Endodermal cell (in vitro differentiated cells): ENCODE measurements at regions not wholly inside any gene's neighbourhood (a gene's known extent, or its start where the extent isn't known, plus 50 kb on each side); places are given as distances from the start of the nearest gene placed in this dataset.

Experiments
- DNase-seq: peaks from one replicate; pipeline ENCODE4 v3.0.0-alpha.2; 2017
- H3K27ac ChIP-seq: 2 replicates; pipeline ENCODE4 v1.5.1; 2013; ENCODE audit warnings: mild to moderate bottlenecking, low read depth, low read length, moderate library complexity
- H3K27me3 ChIP-seq: 2 replicates; pipeline ENCODE4 v1.6.1; 2013; ENCODE audit warnings: mild to moderate bottlenecking, low read length, moderate library complexity; ENCODE audit not compliant: insufficient read depth, control insufficient read depth, poor library complexity, severe bottlenecking
- H3K36me3 ChIP-seq: 2 replicates; pipeline ENCODE4 v1.7.0; 2013; ENCODE audit warnings: mild to moderate bottlenecking, low read length, moderate library complexity; ENCODE audit not compliant: control insufficient read depth, insufficient read depth
- H3K4me1 ChIP-seq: one replicate; pipeline ENCODE4 v1.7.0; 2013; ENCODE audit warnings: low read length; ENCODE audit not compliant: control insufficient read depth, insufficient read depth
- H3K4me3 ChIP-seq: 2 replicates; pipeline ENCODE4 v1.5.1; 2013; ENCODE audit warnings: mild to moderate bottlenecking, low read length, moderate library complexity
- H3K9ac ChIP-seq: 2 replicates; pipeline ENCODE4 v1.6.1; 2013; ENCODE audit warnings: mild to moderate bottlenecking, low read length, moderate library complexity; ENCODE audit not compliant: poor library complexity, severe bottlenecking; ENCODE audit errors: extremely low read depth
- H3K9me3 ChIP-seq: 2 replicates; pipeline ENCODE4 v1.6.1; 2013; ENCODE audit warnings: mild to moderate bottlenecking, low read length, moderate library complexity; ENCODE audit not compliant: control insufficient read depth
- H3K27ac Mint-ChIP-seq: 2 replicates; pipeline ENCODE4 v1.8.0; 2020; ENCODE audit warnings: mixed read lengths
- H3K27me3 Mint-ChIP-seq: 2 replicates; pipeline ENCODE4 v1.8.0; 2021; ENCODE audit warnings: mild to moderate bottlenecking, mixed read lengths; ENCODE audit not compliant: insufficient read depth
- H3K36me3 Mint-ChIP-seq: 2 replicates; pipeline ENCODE4 v1.8.0; 2020; ENCODE audit warnings: low read depth, mixed read lengths
- H3K4me1 Mint-ChIP-seq: 2 replicates; pipeline ENCODE4 v1.8.0; 2020; ENCODE audit warnings: mixed read lengths
- H3K4me3 Mint-ChIP-seq: 2 replicates; pipeline ENCODE4 v1.8.0; 2020; ENCODE audit warnings: mild to moderate bottlenecking, moderate library complexity, mixed read lengths
- H3K9me3 Mint-ChIP-seq: 2 replicates; pipeline ENCODE4 v1.8.0; 2020; ENCODE audit warnings: mild to moderate bottlenecking, mixed read lengths
- CTCF ChIP-seq: fragments of 200-600 bp; sonication (generic); conservative IDR thresholded peaks from 2 replicates; pipeline ENCODE4 v1.5.0; 2021; ENCODE audit warnings: antibody characterized with exemption, mild to moderate bottlenecking
- WGBS, 2 experiments: methylation state at CpG; one replicate each; pipeline versions ENCODE4 v1.1.5 to v1.1.7; 2013; ENCODE audit warnings: missing lambda C conversion rate in 2 of 2, mixed read lengths in 1 of 2; ENCODE audit not compliant: insufficient coverage in 1 of 2, insufficient read length in 1 of 2; 5-methylcytosine and 5-hydroxymethylcytosine counted together

DNA sequence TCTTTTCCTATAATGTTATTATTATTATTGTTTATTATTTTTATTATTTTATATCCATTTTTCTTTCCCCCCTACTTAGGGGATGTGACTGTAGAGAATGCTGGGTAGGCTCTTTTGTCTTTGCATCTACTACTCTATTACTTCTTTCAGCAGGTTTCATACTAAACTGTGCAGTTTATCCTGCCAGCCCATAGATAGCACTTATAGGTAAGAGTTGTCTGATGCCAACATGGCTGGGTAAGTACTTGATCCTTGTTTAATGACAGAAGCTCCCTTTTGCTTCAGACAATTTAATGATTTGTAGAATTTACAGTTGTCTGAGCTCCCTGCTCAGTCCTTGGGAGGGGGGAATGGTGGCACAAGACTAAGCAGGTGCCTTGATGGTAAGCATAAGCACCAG, 262.9 kb upstream of the CDH2 start:
- no peak overlapping the region for H3K9ac ChIP-seq
- no peaks in the 10 kb centered on the region for H3K27me3 ChIP-seq
- H3K4me3 Mint-ChIP-seq, result no peak overlapping the region
- peaks cover 4% of the 10 kb centered on the region for H3K9me3 ChIP-seq
- peaks cover 3% of the 10 kb centered on the region for H3K36me3 Mint-ChIP-seq
- DNase-seq, result no peak
- no peak overlapping the region for H3K4me3 ChIP-seq
- no peaks in the 10 kb centered on the region for H3K4me1 ChIP-seq
- no peaks in the 10 kb centered on the region for H3K27me3 Mint-ChIP-seq
- no peak overlapping the region for H3K27ac ChIP-seq
- no peak overlapping the region for H3K27ac Mint-ChIP-seq
- no peak for TF ChIP-seq CTCF
- H3K9me3 Mint-ChIP-seq, result peaks cover 12% of the 10 kb centered on the region
- peaks cover 3% of the 10 kb centered on the region for H3K4me1 Mint-ChIP-seq
- H3K36me3 ChIP-seq, result no peaks in the 10 kb centered on the region

- Mint-ChIP-seq H3K9me3 (peaks cover 12% of the 10 kb centered on the region), H3K4me3 (no peak overlapping the region), H3K36me3 (peaks cover 3% of the 10 kb centered on the region), H3K27ac (no peak overlapping the region), H3K27me3 (no peaks in the 10 kb centered on the region), H3K4me1 (peaks cover 3% of the 10 kb centered on the region)
- WGBS, 2 experiments, result 100% methylated on average over 1 of the region's 2 CpGs; no CpG with 5 or more reads in 1 of the 2 experiments
- no peak overlapping the region for H3K4me3 ChIP-seq
- H3K27me3 ChIP-seq, result no peaks in the 10 kb centered on the region
- H3K27ac ChIP-seq, result no peak overlapping the region
- no peak for TF ChIP-seq CTCF
- no peaks in the 10 kb centered on the region for H3K4me1 ChIP-seq
- H3K9me3 ChIP-seq, result peaks cover 4% of the 10 kb centered on the region
- no peaks in the 10 kb centered on the region for H3K36me3 ChIP-seq
- H3K9ac ChIP-seq, result no peak overlapping the region
- no peak for DNase-seq
These were observed 261.5 kb upstream of the CDH2 start for GRCh38 chr18:28438381-28438780.

DNA sequence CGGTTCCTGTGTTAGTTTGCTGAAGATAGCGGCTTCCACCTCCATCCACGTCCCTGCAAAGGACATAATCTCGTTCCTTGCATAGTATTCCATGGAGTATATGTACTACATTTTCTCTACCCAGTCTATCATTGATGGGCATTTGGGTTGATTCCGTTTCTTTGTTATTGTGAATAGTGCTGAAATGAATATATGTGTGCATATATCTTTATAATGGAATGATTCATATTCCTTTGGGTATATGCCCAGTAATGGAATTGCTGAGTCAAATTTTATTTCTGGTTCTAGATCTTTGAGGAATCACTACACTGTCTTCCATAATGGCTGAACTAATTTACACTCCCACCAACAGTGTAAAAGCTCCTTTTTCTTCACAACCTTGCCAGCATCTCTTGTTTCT, 255.4 kb upstream of the CDH2 start:
- H3K4me1 ChIP-seq, result no peaks in the 10 kb centered on the region
- H3K27me3 ChIP-seq, result no peaks in the 10 kb centered on the region
- no peak overlapping the region for H3K9ac ChIP-seq
- H3K9me3 ChIP-seq, result peaks cover 4% of the 10 kb centered on the region
- no peak for DNase-seq
- no peaks in the 10 kb centered on the region for H3K27me3 Mint-ChIP-seq
- peaks cover 2% of the 10 kb centered on the region for H3K4me1 Mint-ChIP-seq
- 93% methylated on average over 3 to 5 of the region's 5 CpGs for WGBS, 2 experiments
- H3K27ac ChIP-seq, result no peak overlapping the region
- peaks cover 9% of the 10 kb centered on the region for H3K9me3 Mint-ChIP-seq
- no peak overlapping the region for H3K27ac Mint-ChIP-seq
- TF ChIP-seq CTCF, result no peak
- H3K36me3 Mint-ChIP-seq, result peaks cover 3% of the 10 kb centered on the region
- no peak overlapping the region for H3K4me3 ChIP-seq
- H3K4me3 Mint-ChIP-seq, result no peak overlapping the region
- no peaks in the 10 kb centered on the region for H3K36me3 ChIP-seq
